ENCODE measurements at regions not wholly inside any gene's neighbourhood (a gene's known extent, or its start where the extent isn't known, plus 50 kb on each side); places are given as distances from the start of the nearest gene placed in this dataset.

- Histone ChIP-seq H2AFZ (ENCODE audit: insufficient read depth, low read depth, low read length, poor library complexity, severe bottlenecking) (no peak overlapping the region), H3K4me1 (ENCODE audit: control insufficient read depth in 2 of 2, insufficient read depth in 2 of 2, low read length in 2 of 2) (no peaks in the 10 kb centered on the region), H4K20me1 (ENCODE audit: control insufficient read depth, insufficient read depth, low read length, poor library complexity, severe bottlenecking) (no peaks in the 10 kb centered on the region), H3K27ac (ENCODE audit: low read length in 2 of 2) (no peak overlapping the region), H3K79me2 (ENCODE audit: control insufficient read depth, insufficient read depth, low read length) (no peaks in the 10 kb centered on the region), H3K27me3 (replicated peaks in 1 of 4; ENCODE audit: control extremely low read depth in 1 of 4, control insufficient read depth in 3 of 4, insufficient read depth in 4 of 4, low read length in 3 of 4) (no peaks in the 10 kb centered on the region), H3K9ac (ENCODE audit: low read length) (no peak overlapping the region), H3K36me3 (replicated peaks in 1 of 2; ENCODE audit: control extremely low read depth in 1 of 2, control insufficient read depth in 1 of 2, extremely low read depth in 1 of 2, insufficient read depth in 2 of 2, low read length in 1 of 2) (no peaks in the 10 kb centered on the region), H3K4me3 (ENCODE audit: control extremely low read depth in 1 of 5, extremely low read depth in 1 of 5, insufficient read depth in 1 of 5, low read depth in 2 of 5, low read length in 4 of 5) (no peak overlapping the region), H3K9me3 (ENCODE audit: control extremely low read depth in 1 of 3, control insufficient read depth in 2 of 3, insufficient read depth in 1 of 3, low read length in 2 of 3) (peaks cover 0 to 1% (median 0%) of the 10 kb centered on the region in 3 donors), H3K4me2 (replicated peaks; ENCODE audit: low read depth, low read length, poor library complexity, severe bottlenecking) (no peak overlapping the region)
- ATAC-seq (ENCODE audit: low read depth): no peak
- Mint-ChIP-seq H3K27me3 (no peaks in the 10 kb centered on the region), H3K27ac (no peak overlapping the region), H3K4me1 (no peaks in the 10 kb centered on the region), H3K4me3 (no peak overlapping the region), H3K9me3 (ENCODE audit: insufficient read depth) (no peaks in the 10 kb centered on the region)
- POLR2A ChIA-PET: no interaction called here
- 83% methylated on average over 1 of the region's 2 CpGs for WGBS (ENCODE audit: insufficient coverage)
- intact Hi-C loops (cut with micrococcal nuclease): no loop called here
- no peak for DNase-seq
- CTCF ChIA-PET: no interaction called here
- TF ChIP-seq, protein P1, sequence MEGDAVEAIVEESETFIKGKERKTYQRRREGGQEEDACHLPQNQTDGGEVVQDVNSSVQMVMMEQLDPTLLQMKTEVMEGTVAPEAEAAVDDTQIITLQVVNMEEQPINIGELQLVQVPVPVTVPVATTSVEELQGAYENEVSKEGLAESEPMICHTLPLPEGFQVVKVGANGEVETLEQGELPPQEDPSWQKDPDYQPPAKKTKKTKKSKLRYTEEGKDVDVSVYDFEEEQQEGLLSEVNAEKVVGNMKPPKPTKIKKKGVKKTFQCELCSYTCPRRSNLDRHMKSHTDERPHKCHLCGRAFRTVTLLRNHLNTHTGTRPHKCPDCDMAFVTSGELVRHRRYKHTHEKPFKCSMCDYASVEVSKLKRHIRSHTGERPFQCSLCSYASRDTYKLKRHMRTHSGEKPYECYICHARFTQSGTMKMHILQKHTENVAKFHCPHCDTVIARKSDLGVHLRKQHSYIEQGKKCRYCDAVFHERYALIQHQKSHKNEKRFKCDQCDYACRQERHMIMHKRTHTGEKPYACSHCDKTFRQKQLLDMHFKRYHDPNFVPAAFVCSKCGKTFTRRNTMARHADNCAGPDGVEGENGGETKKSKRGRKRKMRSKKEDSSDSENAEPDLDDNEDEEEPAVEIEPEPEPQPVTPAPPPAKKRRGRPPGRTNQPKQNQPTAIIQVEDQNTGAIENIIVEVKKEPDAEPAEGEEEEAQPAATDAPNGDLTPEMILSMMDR (IDR thresholded peaks at IDR 0.05): no peak
- no peak for TF ChIP-seq EZH2 (IDR thresholded peaks at IDR 0.05; ENCODE audit: borderline replicate concordance, insufficient read depth, low read depth, low read length, poor library complexity, severe bottlenecking)
Measured at GRCh38 chr5:105101577-105101976, 1539.0 kb upstream of the NUDT12 start.

DNA sequence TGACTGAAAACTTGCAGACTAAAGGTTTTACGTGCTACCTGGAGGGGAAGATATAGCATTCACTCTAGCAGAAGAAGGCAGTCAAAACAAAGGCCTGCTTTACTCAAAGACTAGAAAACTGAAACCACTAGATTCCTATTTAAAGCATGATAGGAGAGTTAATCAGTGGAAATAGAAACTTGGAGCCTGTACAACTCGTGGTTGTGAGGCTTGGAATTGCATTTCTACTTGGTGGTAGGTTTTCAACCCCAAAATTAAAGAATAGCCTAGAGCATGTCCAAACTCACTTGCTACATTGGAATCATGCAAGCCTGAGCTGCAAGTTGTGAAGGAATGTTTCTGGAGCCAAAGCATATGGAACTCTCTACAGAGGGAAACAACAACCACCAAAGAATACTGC lies 1526.4 kb upstream of the NUDT12 start:
- no peaks in the 10 kb centered on the region for H3K79me2 ChIP-seq (ENCODE audit: control insufficient read depth, insufficient read depth, low read length)
- ATAC-seq (ENCODE audit: low read depth): no peak
- intact Hi-C loops (cut with micrococcal nuclease): no loop called here
- no peak for DNase-seq
- H4K20me1 ChIP-seq (ENCODE audit: control insufficient read depth, insufficient read depth, low read length, poor library complexity, severe bottlenecking): no peaks in the 10 kb centered on the region
- no peak overlapping the region for H2AFZ ChIP-seq (ENCODE audit: insufficient read depth, low read depth, low read length, poor library complexity, severe bottlenecking)
- H3K36me3 ChIP-seq (replicated peaks in 1 of 2; ENCODE audit: control extremely low read depth in 1 of 2, control insufficient read depth in 1 of 2, extremely low read depth in 1 of 2, insufficient read depth in 2 of 2, low read length in 1 of 2): no peaks in the 10 kb centered on the region
- H3K4me2 ChIP-seq (replicated peaks; ENCODE audit: low read depth, low read length, poor library complexity, severe bottlenecking): no peak overlapping the region
- peaks cover 0 to 3% (median 0%) of the 10 kb centered on the region in 3 donors for H3K9me3 ChIP-seq (ENCODE audit: control extremely low read depth in 1 of 3, control insufficient read depth in 2 of 3, insufficient read depth in 1 of 3, low read length in 2 of 3)
- ChIA-PET CTCF (no interaction called here), POLR2A (no interaction called here)
- TF ChIP-seq, protein P1 (IDR thresholded peaks at IDR 0.05): no peak
- TF ChIP-seq EZH2 (IDR thresholded peaks at IDR 0.05; ENCODE audit: borderline replicate concordance, insufficient read depth, low read depth, low read length, poor library complexity, severe bottlenecking): no peak
- peaks cover 9% of the 10 kb centered on the region for H3K9me3 Mint-ChIP-seq (ENCODE audit: insufficient read depth)
- H3K27me3 ChIP-seq (replicated peaks in 1 of 4; ENCODE audit: control extremely low read depth in 1 of 4, control insufficient read depth in 3 of 4, insufficient read depth in 4 of 4, low read length in 3 of 4): no peaks in the 10 kb centered on the region
- no peak overlapping the region for H3K27ac Mint-ChIP-seq
- no peaks in the 10 kb centered on the region for H3K4me1 ChIP-seq (ENCODE audit: control insufficient read depth in 2 of 2, insufficient read depth in 2 of 2, low read length in 2 of 2)
- no peak overlapping the region for H3K9ac ChIP-seq (ENCODE audit: low read length)
- no peaks in the 10 kb centered on the region for H3K27me3 Mint-ChIP-seq
- no peak overlapping the region for H3K4me3 ChIP-seq (ENCODE audit: control extremely low read depth in 1 of 5, extremely low read depth in 1 of 5, insufficient read depth in 1 of 5, low read depth in 2 of 5, low read length in 4 of 5)
- no peak overlapping the region for H3K4me3 Mint-ChIP-seq
- no CpG with 5 or more reads among the region's 2 CpGs for WGBS (ENCODE audit: insufficient coverage)
- no peaks in the 10 kb centered on the region for H3K4me1 Mint-ChIP-seq
- H3K27ac ChIP-seq (ENCODE audit: low read length in 2 of 2): no peak overlapping the region
